Neural cell (in vitro differentiated cells): ENCODE measurements at regions not wholly inside any gene's neighbourhood (a gene's known extent, or its start where the extent isn't known, plus 50 kb on each side); places are given as distances from the start of the nearest gene placed in this dataset.

Experiments used
- EZH2 ChIP-seq: fragments of 200-600, 300-800 bp; shearing (Covaris generic), sonication (generic); IDR thresholded peaks from 2 replicates; pipeline ENCODE4 v1.6.1; 2014; ENCODE audit warnings: antibody characterized with exemption, low read length, borderline replicate concordance, mild to moderate bottlenecking; ENCODE audit not compliant: insufficient read depth, poor library complexity, severe bottlenecking
- MXI1 ChIP-seq: fragments of 450-650 bp; conservative IDR thresholded peaks from 2 replicates; pipeline ENCODE4 v1.6.1; 2014; ENCODE audit warnings: antibody characterized with exemption, mild to moderate bottlenecking; ENCODE audit not compliant: poor library complexity, severe bottlenecking
- RAD21 ChIP-seq: fragments of 450-650 bp; conservative IDR thresholded peaks from 2 replicates; pipeline ENCODE4 v1.6.1; 2014; ENCODE audit warnings: antibody characterized with exemption, mild to moderate bottlenecking, moderate library complexity

GRCh38 chr10:62635127-62635526 is 169.4 kb upstream of the ADO start:
- no peak for TF ChIP-seq MXI1
- no peak for TF ChIP-seq EZH2
- TF ChIP-seq RAD21, result no peak
